H1 (cell line): ENCODE measurements at regions not wholly inside any gene's neighbourhood (a gene's known extent, or its start where the extent isn't known, plus 50 kb on each side); places are given as distances from the start of the nearest gene placed in this dataset.

Source experiments
- CTCF ChIA-PET: fragments of 300-600 bp; sonication (Branson Sonifier 250); formaldehyde crosslinking; loops from one replicate; lab custom pipeline; 2021; ENCODE audit not compliant: partially characterized antibody; lab: Charles Lee
- POLR2A ChIA-PET: fragments of 300-600 bp; sonication (Branson Sonifier 250); formaldehyde crosslinking; loops from one replicate; lab custom pipeline; 2021; ENCODE audit warnings: inconsistent platforms; ENCODE audit not compliant: partially characterized antibody; lab: Charles Lee
- DNase-seq, 2 experiments: peaks; one replicate each; pipeline versions ENCODE4 v3.0.0 to v3.0.0-alpha.2; 2010 to 2022; ENCODE audit warnings: low spot score in 2 of 2, low read depth in 1 of 2, mixed read lengths in 1 of 2
- FAIRE-seq: peaks from 2 replicates; lab custom pipeline; 2011; peaks lifted over from hg19 to GRCh38; lab: Jason Lieb, UNC
- H2AFZ ChIP-seq: 2 replicates; pipeline ENCODE4 v1.8.1; 2012; ENCODE audit warnings: low read length, inconsistent platforms
- H2AK5ac ChIP-seq: 2 replicates; pipeline ENCODE4 v1.6.1; 2013; ENCODE audit warnings: low read depth, low read length
- H2BK120ac ChIP-seq: replicated peaks from 2 replicates; pipeline ENCODE3; 2013; ENCODE audit warnings: low read depth, low read length, inconsistent platforms
- H2BK12ac ChIP-seq: 2 replicates; pipeline ENCODE4 v1.6.1; 2013; ENCODE audit warnings: low read depth, low read length
- H2BK15ac ChIP-seq: 2 replicates; pipeline ENCODE4 v1.6.1; 2013; ENCODE audit warnings: low read length
- H2BK20ac ChIP-seq: 2 replicates; pipeline ENCODE4 v1.6.1; 2013; ENCODE audit warnings: low read length
- H2BK5ac ChIP-seq: 2 replicates; pipeline ENCODE4 v1.6.1; 2013; ENCODE audit warnings: low read depth, low read length
- H3K14ac ChIP-seq: 2 replicates; pipeline ENCODE4 v1.6.1; 2013; ENCODE audit warnings: inconsistent platforms; ENCODE audit not compliant: insufficient read length
- H3K18ac ChIP-seq: 2 replicates; pipeline ENCODE4 v1.6.1; 2013; ENCODE audit warnings: low read length; ENCODE audit errors: extremely low read depth
- H3K23ac ChIP-seq: 2 replicates; pipeline ENCODE4 v1.6.1; 2013; ENCODE audit warnings: inconsistent platforms; ENCODE audit not compliant: insufficient read length
- H3K23me2 ChIP-seq: 2 replicates; pipeline ENCODE4 v1.6.1; 2013; ENCODE audit warnings: low read depth, low read length
- H3K27ac ChIP-seq: 2 replicates; pipeline ENCODE4 v1.6.1; 2011; ENCODE audit warnings: low read depth, low read length, inconsistent platforms
- H3K27me3 ChIP-seq, 4 experiments: replicated peaks in 1 of 4; 1 replicate in 1 of 4; 2 replicates in 3 of 4; pipeline versions ENCODE4 v1.6.1 to v1.8.1; 2011 to 2013; ENCODE audit warnings: low read length in 3 of 4, mild to moderate bottlenecking in 3 of 4, inconsistent platforms in 2 of 4, mixed read lengths in 2 of 4, moderate library complexity in 1 of 4; ENCODE audit not compliant: control insufficient read depth in 3 of 4, insufficient read depth in 3 of 4; ENCODE audit errors: extremely low read depth in 1 of 4
- H3K36me3 ChIP-seq, 4 experiments: 2 replicates each; pipeline versions ENCODE4 v1.6.1 to v1.8.1; 2011 to 2013; ENCODE audit warnings: mild to moderate bottlenecking in 4 of 4, low read length in 3 of 4, moderate library complexity in 2 of 4, control low read depth in 1 of 4, inconsistent platforms in 1 of 4; ENCODE audit not compliant: insufficient read depth in 4 of 4, control insufficient read depth in 2 of 4
- H3K4ac ChIP-seq: replicated peaks from 2 replicates; pipeline ENCODE3; 2013; ENCODE audit warnings: low read length, low read depth, mixed read lengths, inconsistent platforms; ENCODE audit not compliant: insufficient read length
- H3K4me1 ChIP-seq, 4 experiments: replicated peaks in 1 of 4; 1 replicate in 1 of 4; 2 replicates in 3 of 4; pipeline versions ENCODE4 v1.6.1 to v1.8.1; 2011 to 2013; ENCODE audit warnings: low read length in 3 of 4, inconsistent platforms in 2 of 4, mixed read lengths in 1 of 4; ENCODE audit not compliant: insufficient read depth in 4 of 4, control insufficient read depth in 3 of 4
- H3K4me2 ChIP-seq, 2 experiments: 2 replicates each; pipeline versions ENCODE4 v1.6.1 to v1.8.1; 2011 to 2013; ENCODE audit warnings: low read depth in 2 of 2, low read length in 2 of 2, control low read depth in 1 of 2, inconsistent platforms in 1 of 2, mild to moderate bottlenecking in 1 of 2; ENCODE audit not compliant: insufficient read depth in 1 of 2
- H3K4me3 ChIP-seq, 4 experiments: fragments of 200-600, 300-600 bp in 1 of 4; sonication (generic), shearing (Covaris generic), sonication (Bioruptor Twin) in 1 of 4; 2 replicates each; pipeline versions ENCODE4 v1.5.1 to v1.8.1; 2011 to 2016; ENCODE audit warnings: low read length in 4 of 4, low read depth in 3 of 4, control low read depth in 2 of 4, inconsistent platforms in 2 of 4, mild to moderate bottlenecking in 2 of 4, mixed read lengths in 1 of 4, moderate library complexity in 1 of 4; ENCODE audit not compliant: insufficient read depth in 2 of 4; ENCODE audit errors: extremely low read depth in 1 of 4
- H3K56ac ChIP-seq: replicated peaks from 2 replicates; pipeline ENCODE3; 2013; ENCODE audit warnings: low read depth, mild to moderate bottlenecking, mixed read lengths, low read length, inconsistent platforms; ENCODE audit not compliant: insufficient read length
- H3K79me1 ChIP-seq: 2 replicates; pipeline ENCODE4 v1.6.1; 2013; ENCODE audit warnings: low read depth, low read length, control low read depth
- H3K79me2 ChIP-seq, 2 experiments: 2 replicates each; pipeline versions ENCODE4 v1.6.1 to v1.8.1; 2012 to 2013; ENCODE audit warnings: low read length in 2 of 2, mild to moderate bottlenecking in 2 of 2, inconsistent platforms in 1 of 2; ENCODE audit not compliant: insufficient read depth in 2 of 2, control insufficient read depth in 1 of 2
- H3K9ac ChIP-seq, 4 experiments: replicated peaks in 1 of 4; 1 replicate in 1 of 4; 2 replicates in 3 of 4; pipeline versions ENCODE4 v1.6.1 to v1.8.1; 2011 to 2013; ENCODE audit warnings: low read depth in 3 of 4, low read length in 3 of 4, control low read depth in 2 of 4, mild to moderate bottlenecking in 2 of 4, moderate library complexity in 2 of 4, inconsistent platforms in 1 of 4; ENCODE audit errors: extremely low read depth in 1 of 4
- H3K9me3 ChIP-seq, 2 experiments: 2 replicates each; pipeline versions ENCODE4 v1.6.1 to v1.8.1; 2012 to 2013; ENCODE audit warnings: mild to moderate bottlenecking in 2 of 2, moderate library complexity in 2 of 2, control low read depth in 1 of 2, inconsistent platforms in 1 of 2, low read depth in 1 of 2, low read length in 1 of 2, mixed read lengths in 1 of 2; ENCODE audit not compliant: insufficient read depth in 2 of 2
- H4K20me1 ChIP-seq, 2 experiments: replicated peaks in 1 of 2; 2 replicates each; pipeline versions ENCODE3 to v1.8.1; 2011 to 2013; ENCODE audit warnings: inconsistent platforms in 2 of 2, low read length in 2 of 2, mild to moderate bottlenecking in 1 of 2; ENCODE audit not compliant: insufficient read depth in 2 of 2, control insufficient read depth in 1 of 2
- H4K5ac ChIP-seq: 2 replicates; pipeline ENCODE4 v1.6.1; 2013; ENCODE audit warnings: low read length, low read depth, mixed read lengths, inconsistent platforms; ENCODE audit not compliant: insufficient read length
- H4K8ac ChIP-seq: 2 replicates; pipeline ENCODE4 v1.8.0; 2013; ENCODE audit warnings: mild to moderate bottlenecking, moderate library complexity, low read length, inconsistent platforms; ENCODE audit not compliant: insufficient read depth; ENCODE audit errors: extremely low read depth
- H4K91ac ChIP-seq: replicated peaks from 2 replicates; pipeline ENCODE3; 2013; ENCODE audit warnings: low read length, mixed read lengths, inconsistent platforms; ENCODE audit not compliant: insufficient read length
- ATF2 ChIP-seq: IDR thresholded peaks from 2 replicates; pipeline ENCODE4 v1.6.1; 2012; ENCODE audit warnings: low read length, inconsistent platforms
- CHD2 ChIP-seq: IDR thresholded peaks from 2 replicates; pipeline ENCODE4 v1.6.1; 2012; ENCODE audit warnings: low read length, improper control_type of control experiment
- CREB1 ChIP-seq: IDR thresholded peaks from 2 replicates; pipeline ENCODE4 v1.6.1; 2012; ENCODE audit warnings: inconsistent platforms
- GTF2F1 ChIP-seq: IDR thresholded peaks from 2 replicates; pipeline ENCODE4 v1.6.1; 2012; ENCODE audit warnings: low read depth, low read length, improper control_type of control experiment, borderline replicate concordance
- KDM1A ChIP-seq: fragments of 200-600, 300-600 bp; sonication (generic); IDR thresholded peaks from 2 replicates; pipeline ENCODE4 v1.7.1; 2016; ENCODE audit warnings: mild to moderate bottlenecking, low read length, borderline replicate concordance
- KDM5A ChIP-seq: fragments of 200-600 bp; IDR thresholded peaks from 2 replicates; pipeline ENCODE4 v1.7.1; 2012; ENCODE audit warnings: mild to moderate bottlenecking, low read length, inconsistent platforms, mixed read lengths
- RBBP5 ChIP-seq: IDR thresholded peaks from 2 replicates; pipeline ENCODE4 v1.7.1; 2012; ENCODE audit warnings: low read depth, mild to moderate bottlenecking, inconsistent platforms, low read length, moderate library complexity, borderline replicate concordance
- SIRT6 ChIP-seq: IDR thresholded peaks from one replicate; pipeline ENCODE4 v1.7.1; 2012; ENCODE audit warnings: low read length, inconsistent platforms
- SP4 ChIP-seq: IDR thresholded peaks from 2 replicates; pipeline ENCODE4 v1.6.1; 2012; ENCODE audit warnings: low read length, inconsistent platforms
- SUZ12 ChIP-seq: fragments of 200-600 bp; sonication (generic); IDR thresholded peaks from 2 replicates; pipeline ENCODE4 v1.6.1; 2012; ENCODE audit warnings: mild to moderate bottlenecking, inconsistent platforms, low read length, moderate library complexity, mixed read lengths
- ZNF274 ChIP-seq: IDR thresholded peaks from 2 replicates; pipeline ENCODE4 v1.7.0; 2012; ENCODE audit warnings: low read length, borderline replicate concordance; ENCODE audit errors: extremely low read depth
- WGBS, 2 experiments: shearing (Covaris generic) in 1 of 2; methylation state at CpG; one replicate each; pipeline versions ENCODE4 v1.1.6 to v1.1.7; 2013 to 2015; ENCODE audit warnings: low lambda C conversion rate in 2 of 2, mixed read lengths in 2 of 2, inconsistent platforms in 1 of 2, low coverage in 1 of 2, missing lambda C conversion rate in 1 of 2; ENCODE audit not compliant: insufficient replicate concordance in 2 of 2, insufficient coverage in 1 of 2, insufficient read length in 1 of 2; ENCODE audit errors: extremely low coverage in 1 of 2, missing lambda C conversion rate in 1 of 2; 5-methylcytosine and 5-hydroxymethylcytosine counted together
- TF ChIP-seq, protein P1 (sequence below), 3 experiments: IDR thresholded peaks; 1 replicate in 2 of 3; 2 replicates in 1 of 3; pipeline versions ENCODE4 v1.5.1 to v1.6.1; 2011; ENCODE audit warnings: low read length in 3 of 3, mild to moderate bottlenecking in 3 of 3, inconsistent platforms in 2 of 3, low read depth in 1 of 3, moderate library complexity in 1 of 3; ENCODE audit not compliant: insufficient read depth in 1 of 3; ENCODE audit errors: control extremely low read depth in 1 of 3

- Histone ChIP-seq H3K9me3 (no peaks in the 10 kb centered on the region), H4K20me1 (no peaks in the 10 kb centered on the region), H2BK15ac (no peak overlapping the region), H2BK20ac (no peak overlapping the region), H3K14ac (no peak overlapping the region), H3K4me2 (no peak overlapping the region), H3K79me2 (no peaks in the 10 kb centered on the region), H3K27ac (no peak overlapping the region), H2BK120ac (no peak overlapping the region), H3K4me1 (no peaks in the 10 kb centered on the region), H4K91ac (no peak overlapping the region), H3K56ac (no peak overlapping the region), H2AFZ (no peak overlapping the region), H4K8ac (no peak overlapping the region), H3K36me3 (no peaks in the 10 kb centered on the region), H3K23ac (no peak overlapping the region), H2AK5ac (no peak overlapping the region), H3K4ac (no peak overlapping the region), H3K79me1 (no peaks in the 10 kb centered on the region), H2BK12ac (no peak overlapping the region), H2BK5ac (no peak overlapping the region), H3K9ac (no peak overlapping the region), H4K5ac (no peak overlapping the region), H3K4me3 (no peak overlapping the region), H3K23me2 (no peaks in the 10 kb centered on the region), H3K18ac (no peak overlapping the region), H3K27me3 (no peaks in the 10 kb centered on the region)
- CTCF ChIA-PET, result no interaction called here
- DNase-seq (no peak), FAIRE-seq (no peak)
- POLR2A ChIA-PET, result no interaction called here
- 93% methylated on average over 4 of the region's 4 CpGs; no CpG with 5 or more reads in 1 of the 2 experiments for WGBS, 2 experiments
- TF ChIP-seq KDM5A (no peak), GTF2F1 (no peak), CHD2 (no peak), SP4 (no peak), ZNF274 (no peak), ATF2 (no peak), SUZ12 (no peak), RBBP5 (no peak), KDM1A (no peak), SIRT6 (no peak), CREB1 (no peak)
- TF ChIP-seq, protein P1, sequence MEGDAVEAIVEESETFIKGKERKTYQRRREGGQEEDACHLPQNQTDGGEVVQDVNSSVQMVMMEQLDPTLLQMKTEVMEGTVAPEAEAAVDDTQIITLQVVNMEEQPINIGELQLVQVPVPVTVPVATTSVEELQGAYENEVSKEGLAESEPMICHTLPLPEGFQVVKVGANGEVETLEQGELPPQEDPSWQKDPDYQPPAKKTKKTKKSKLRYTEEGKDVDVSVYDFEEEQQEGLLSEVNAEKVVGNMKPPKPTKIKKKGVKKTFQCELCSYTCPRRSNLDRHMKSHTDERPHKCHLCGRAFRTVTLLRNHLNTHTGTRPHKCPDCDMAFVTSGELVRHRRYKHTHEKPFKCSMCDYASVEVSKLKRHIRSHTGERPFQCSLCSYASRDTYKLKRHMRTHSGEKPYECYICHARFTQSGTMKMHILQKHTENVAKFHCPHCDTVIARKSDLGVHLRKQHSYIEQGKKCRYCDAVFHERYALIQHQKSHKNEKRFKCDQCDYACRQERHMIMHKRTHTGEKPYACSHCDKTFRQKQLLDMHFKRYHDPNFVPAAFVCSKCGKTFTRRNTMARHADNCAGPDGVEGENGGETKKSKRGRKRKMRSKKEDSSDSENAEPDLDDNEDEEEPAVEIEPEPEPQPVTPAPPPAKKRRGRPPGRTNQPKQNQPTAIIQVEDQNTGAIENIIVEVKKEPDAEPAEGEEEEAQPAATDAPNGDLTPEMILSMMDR (IDR thresholded peaks at IDR 0.05; ENCODE audit: control extremely low read depth in 1 of 3, insufficient read depth in 1 of 3, low read depth in 1 of 3, low read length in 3 of 3), result no peak
Observed at GRCh38 chrX:5194806-5195205, 1033.9 kb downstream of the NLGN4X start.
